Right lobe of liver (tissue), 6 donors: ENCODE measurements at regions not wholly inside any gene's neighbourhood (a gene's known extent, or its start where the extent isn't known, plus 50 kb on each side); places are given as distances from the start of the nearest gene placed in this dataset.

Source experiments
- ATAC-seq, 4 donors: fragments of 200-7000 bp; cut with Tn5 transposase; one replicate each; pipeline ENCODE4 v1.9.1; 2020; ENCODE audit warnings: mild to moderate bottlenecking in 4 of 4, moderate library complexity in 4 of 4
- DNase-seq, 3 donors: peaks; one replicate each; pipeline ENCODE4 v3.0.0-alpha.2; 2020
- H3K27ac ChIP-seq, 3 donors: fragments of 200-600 bp; one replicate each; pipeline ENCODE4 v1.8.0; 2022
- H3K27me3 ChIP-seq, 2 donors: fragments of 200-600 bp; one replicate each; pipeline ENCODE4 v1.8.0; 2022
- H3K36me3 ChIP-seq, 4 donors: fragments of 200-600 bp; sonication (generic) in 1 of 4; one replicate each; pipeline versions ENCODE4 v1.5.1 to v1.8.0; 2017 to 2022; ENCODE audit warnings: control low read depth in 1 of 4
- H3K4me1 ChIP-seq, 4 donors: fragments of 200-600 bp; sonication (generic) in 1 of 4; one replicate each; pipeline versions ENCODE4 v1.5.1 to v1.8.0; 2017 to 2022; ENCODE audit warnings: control low read depth in 1 of 4
- H3K4me3 ChIP-seq, 3 donors: fragments of 200-600 bp; one replicate each; pipeline ENCODE4 v1.8.0; 2022
- H3K9me3 ChIP-seq, 4 donors: fragments of 200-600 bp; sonication (generic) in 1 of 4; one replicate each; pipeline versions ENCODE4 v1.5.1 to v1.8.0; 2017 to 2022; ENCODE audit warnings: control low read depth in 1 of 4
- CTCF ChIP-seq, 4 donors: fragments of 200-600 bp in 3 of 4; fragments of 450-650 bp in 1 of 4; IDR thresholded peaks; one replicate each; pipeline versions ENCODE4 v1.5.1 to v1.8.0; 2016 to 2022; ENCODE audit warnings: antibody characterized with exemption in 4 of 4, mild to moderate bottlenecking in 2 of 4
- POLR2A ChIP-seq: fragments of 450-650 bp; IDR thresholded peaks from one replicate; pipeline ENCODE4 v1.6.1; 2017; ENCODE audit warnings: antibody characterized with exemption, mild to moderate bottlenecking
- WGBS: methylation state at CpG from one replicate; pipeline ENCODE4 v1.1.6; 2018; ENCODE audit warnings: low coverage, low lambda C conversion rate; ENCODE audit not compliant: insufficient coverage; ENCODE audit errors: missing lambda C conversion rate; 5-methylcytosine and 5-hydroxymethylcytosine counted together
- intact Hi-C, 2 donors: fragments of 100-400 bp; cut with DNase I; formaldehyde crosslinking; loops; one replicate each; pipeline versions ENCODE4 v1.11.2 to v1.14.1; 2022
- donor health status: DM: no; HTN: yes; CAD: no.
- donor health status: DM: no; HTN: no; CAD: no.
- donor health status: DM: no; HTN: no; CAD: no.
- donor health status: DM: no; HTN: yes; CAD: no.
- donor health status: DM: no; HTN: yes; CAD: no.

GRCh38 chr12:66999141-66999540 is 270.0 kb upstream of the CAND1 start:
- Histone ChIP-seq H3K27ac (no peak overlapping the region), H3K9me3 (no peaks in the 10 kb centered on the region), H3K36me3 (no peaks in the 10 kb centered on the region), H3K4me1 (no peaks in the 10 kb centered on the region), H3K4me3 (no peak overlapping the region), H3K27me3 (no peaks in the 10 kb centered on the region)
- ATAC-seq, result no peak
- intact Hi-C loops, result no loop called here
- WGBS, result 29% methylated on average over 1 of the region's 1 CpG
- DNase-seq, result no peak
- TF ChIP-seq CTCF (IDR thresholded peaks at IDR 0.05) (no peak), POLR2A (no peak)

GRCh38 chr12:67001251-67001650 is 267.9 kb upstream of the CAND1 start:
- Histone ChIP-seq H3K9me3 (no peaks in the 10 kb centered on the region), H3K27me3 (no peaks in the 10 kb centered on the region), H3K4me3 (no peak overlapping the region), H3K27ac (no peak overlapping the region), H3K36me3 (no peaks in the 10 kb centered on the region), H3K4me1 (no peaks in the 10 kb centered on the region)
- no peak for TF ChIP-seq CTCF (IDR thresholded peaks at IDR 0.05)
- no peak for TF ChIP-seq POLR2A
- ATAC-seq, result no peak
- intact Hi-C loops, result no loop called here
- no peak for DNase-seq
- WGBS, result 36% methylated on average over 2 of the region's 2 CpGs

- intact Hi-C loops, result no loop called here
- Histone ChIP-seq H3K4me3 (no peak overlapping the region), H3K9me3 (no peaks in the 10 kb centered on the region), H3K27me3 (no peaks in the 10 kb centered on the region), H3K36me3 (no peaks in the 10 kb centered on the region), H3K4me1 (no peaks in the 10 kb centered on the region), H3K27ac (no peak overlapping the region)
- ATAC-seq (no peak), DNase-seq (no peak)
- TF ChIP-seq POLR2A (no peak), CTCF (IDR thresholded peaks at IDR 0.05) (no peak)
- 61% methylated on average over 2 of the region's 2 CpGs for WGBS
These were observed 266.4 kb upstream of the CAND1 start for GRCh38 chr12:67002720-67003119.

GRCh38 chr12:67006610-67007009 is 262.5 kb upstream of the CAND1 start:
- H3K4me1 ChIP-seq, result no peaks in the 10 kb centered on the region
- H3K27ac ChIP-seq, result no peak overlapping the region
- no peak overlapping the region for H3K4me3 ChIP-seq
- H3K36me3 ChIP-seq, result no peaks in the 10 kb centered on the region
- ATAC-seq (no peak), DNase-seq (no peak)
- TF ChIP-seq POLR2A, result no peak
- no peak for TF ChIP-seq CTCF (IDR thresholded peaks at IDR 0.05)
- intact Hi-C loops, result no loop called here
- 29% methylated on average over 2 of the region's 2 CpGs for WGBS
- H3K27me3 ChIP-seq, result no peaks in the 10 kb centered on the region
- no peaks in the 10 kb centered on the region for H3K9me3 ChIP-seq

- 50% methylated on average over 1 of the region's 1 CpG for WGBS
- TF ChIP-seq POLR2A (no peak), CTCF (IDR thresholded peaks at IDR 0.05) (no peak)
These were observed 254.5 kb upstream of the CAND1 start for GRCh38 chr12:67014642-67015041.

More at GRCh38 chr12:67014642-67015041, 254.5 kb upstream of the CAND1 start:
- intact Hi-C loops, result no loop called here
- H3K4me1 ChIP-seq, result no peaks in the 10 kb centered on the region
- no peak for ATAC-seq
- DNase-seq, result no peak
- H3K27me3 ChIP-seq, result no peaks in the 10 kb centered on the region
- no peaks in the 10 kb centered on the region for H3K9me3 ChIP-seq
- no peak overlapping the region for H3K27ac ChIP-seq
- H3K36me3 ChIP-seq, result no peaks in the 10 kb centered on the region
- H3K4me3 ChIP-seq, result no peak overlapping the region
